ENCODE measurements at regions not wholly inside any gene's neighbourhood (a gene's known extent, or its start where the extent isn't known, plus 50 kb on each side); places are given as distances from the start of the nearest gene placed in this dataset.
"Not testable (repeated sequence)": the region's sequence is repeated elsewhere in the genome, so short reads cannot be mapped to it uniquely, and the experiment has no call there.

- no peaks in the 10 kb centered on the region for H3K4me1 ChIP-seq (ENCODE audit: low read depth)
- no peak overlapping the region for H3K4me3 ChIP-seq
- DNase-seq = no peak
Measured at GRCh38 chr7:92898798-92899197, 62.4 kb upstream of the CDK6 start.

DNA sequence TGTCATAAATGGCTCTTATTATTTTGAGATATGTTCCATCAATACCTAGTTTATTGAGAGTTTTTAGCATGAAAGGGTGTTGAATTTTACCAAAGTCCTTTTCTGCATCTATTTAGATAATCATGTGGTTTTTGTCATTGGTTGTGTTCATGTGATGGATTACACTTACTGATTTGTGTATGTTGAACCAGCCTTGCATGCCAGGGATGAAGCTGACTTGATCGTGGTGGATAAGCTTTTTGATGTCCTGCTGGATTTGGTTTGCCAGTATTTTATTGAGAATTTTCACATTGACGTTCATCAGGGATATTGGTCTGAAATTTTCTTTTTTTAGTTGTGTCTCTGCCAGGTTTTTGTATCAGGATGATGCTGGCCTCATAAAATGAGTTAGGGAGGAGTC lies 58.5 kb upstream of the CDK6 start:
- ATAC-seq; H3K9me3 ChIP-seq; intact Hi-C loops (cut with DNase I, micrococcal nuclease); H3K36me3 ChIP-seq (ENCODE audit: low read depth); H3K4me3 ChIP-seq; H3K4me1 ChIP-seq (ENCODE audit: low read depth); DNase-seq: not testable (repeated sequence)

More at GRCh38 chr7:92898798-92899197, 62.4 kb upstream of the CDK6 start:
- ATAC-seq = no peak
- no peaks in the 10 kb centered on the region for H3K36me3 ChIP-seq (ENCODE audit: low read depth)
- H3K9me3 ChIP-seq = no peaks in the 10 kb centered on the region
- intact Hi-C loops (cut with DNase I, micrococcal nuclease) = no loop called here
- TF ChIP-seq CTCF (IDR thresholded peaks at IDR 0.05) = no peak

DNA sequence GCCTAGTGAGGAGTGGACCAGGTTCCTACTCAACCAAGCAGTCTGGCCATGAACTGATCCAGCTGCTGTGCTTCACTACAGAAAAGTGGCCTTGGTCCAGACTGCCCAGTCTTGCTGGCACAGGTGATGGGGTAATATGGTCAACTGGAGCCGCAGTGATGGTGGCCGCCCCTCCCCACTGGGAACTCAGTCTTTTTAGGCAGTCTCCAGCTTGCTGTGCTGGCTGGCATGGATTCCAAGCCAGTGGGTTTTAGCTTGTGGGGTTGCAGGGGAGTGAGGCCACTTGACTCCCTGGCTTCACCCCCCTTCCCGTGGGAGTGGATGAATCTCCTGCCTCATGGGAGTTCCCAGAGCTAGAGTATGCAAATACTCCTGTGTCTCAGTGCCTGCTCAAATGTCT lies 52.7 kb upstream of the CDK6 start:
- DNase-seq (no peak), ATAC-seq (no peak)
- TF ChIP-seq CTCF (IDR thresholded peaks at IDR 0.05) = no peak
- H3K9me3 ChIP-seq = peaks cover 8% of the 10 kb centered on the region
- intact Hi-C loops (cut with DNase I, micrococcal nuclease) = no loop called here
- no peak overlapping the region for H3K4me3 ChIP-seq
- no peaks in the 10 kb centered on the region for H3K4me1 ChIP-seq (ENCODE audit: low read depth)
- no peaks in the 10 kb centered on the region for H3K36me3 ChIP-seq (ENCODE audit: low read depth)

Data from mucosa of descending colon (tissue), 3 donors.